WTC11 (cell line): ENCODE measurements at regions not wholly inside any gene's neighbourhood (a gene's known extent, or its start where the extent isn't known, plus 50 kb on each side); places are given as distances from the start of the nearest gene placed in this dataset.

ENCODE experiments used
- CBFB ChIP-seq: sonication (generic); formaldehyde crosslinking; IDR thresholded peaks from 2 replicates; pipeline ENCODE4 v1.8.1; 2022; ENCODE audit warnings: mild to moderate bottlenecking, low read depth, missing genetic modification reagents
- CREM ChIP-seq: sonication (generic); formaldehyde crosslinking; IDR thresholded peaks from 2 replicates; pipeline ENCODE4 v1.8.1; 2022; ENCODE audit warnings: mild to moderate bottlenecking, missing genetic modification reagents, moderate library complexity
- CTCF ChIP-seq: fragments of 200-600 bp; IDR thresholded peaks from 2 replicates; pipeline ENCODE4 v1.8.0; 2022; ENCODE audit warnings: antibody characterized with exemption
- E2F1 ChIP-seq: sonication (generic); formaldehyde crosslinking; IDR thresholded peaks from 2 replicates; pipeline ENCODE4 v1.8.0; 2022; ENCODE audit warnings: mild to moderate bottlenecking, missing genetic modification reagents
- ESRRA ChIP-seq: sonication (generic); formaldehyde crosslinking; IDR thresholded peaks from 2 replicates; pipeline ENCODE4 v1.8.1; 2022; ENCODE audit warnings: mild to moderate bottlenecking, missing genetic modification reagents, borderline replicate concordance
- MAX ChIP-seq: sonication (generic); formaldehyde crosslinking; IDR thresholded peaks from 2 replicates; pipeline ENCODE4 v1.8.0; 2022; ENCODE audit warnings: mild to moderate bottlenecking, missing genetic modification reagents
- SP1 ChIP-seq: sonication (generic); formaldehyde crosslinking; conservative IDR thresholded peaks from 2 replicates; pipeline ENCODE4 v1.8.1; 2022; ENCODE audit warnings: missing genetic modification reagents

GRCh38 chr5:26282190-26282589, 756.2 kb downstream of the CDH9 start:
- TF ChIP-seq CTCF (no peak), CBFB (CRISPR knock-in tag) (no peak), ESRRA (no peak), SP1 (no peak), MAX (CRISPR knock-in tag) (no peak), CREM (CRISPR knock-in tag) (no peak), E2F1 (CRISPR knock-in tag) (no peak)
